NCI-H146 treated with DMSO at 0.1 percent for 48 hours (cell line): ENCODE measurements at regions not wholly inside any gene's neighbourhood (a gene's known extent, or its start where the extent isn't known, plus 50 kb on each side); places are given as distances from the start of the nearest gene placed in this dataset.
"Not testable (repeated sequence)": the region's sequence is repeated elsewhere in the genome, so short reads cannot be mapped to it uniquely, and the experiment has no call there.

Experiments used
- DNase-seq: peaks from one replicate; lab custom pipeline; 2025; ENCODE audit not compliant: unreplicated experiment; lab: John Stamatoyannopoulos, UW

DNA sequence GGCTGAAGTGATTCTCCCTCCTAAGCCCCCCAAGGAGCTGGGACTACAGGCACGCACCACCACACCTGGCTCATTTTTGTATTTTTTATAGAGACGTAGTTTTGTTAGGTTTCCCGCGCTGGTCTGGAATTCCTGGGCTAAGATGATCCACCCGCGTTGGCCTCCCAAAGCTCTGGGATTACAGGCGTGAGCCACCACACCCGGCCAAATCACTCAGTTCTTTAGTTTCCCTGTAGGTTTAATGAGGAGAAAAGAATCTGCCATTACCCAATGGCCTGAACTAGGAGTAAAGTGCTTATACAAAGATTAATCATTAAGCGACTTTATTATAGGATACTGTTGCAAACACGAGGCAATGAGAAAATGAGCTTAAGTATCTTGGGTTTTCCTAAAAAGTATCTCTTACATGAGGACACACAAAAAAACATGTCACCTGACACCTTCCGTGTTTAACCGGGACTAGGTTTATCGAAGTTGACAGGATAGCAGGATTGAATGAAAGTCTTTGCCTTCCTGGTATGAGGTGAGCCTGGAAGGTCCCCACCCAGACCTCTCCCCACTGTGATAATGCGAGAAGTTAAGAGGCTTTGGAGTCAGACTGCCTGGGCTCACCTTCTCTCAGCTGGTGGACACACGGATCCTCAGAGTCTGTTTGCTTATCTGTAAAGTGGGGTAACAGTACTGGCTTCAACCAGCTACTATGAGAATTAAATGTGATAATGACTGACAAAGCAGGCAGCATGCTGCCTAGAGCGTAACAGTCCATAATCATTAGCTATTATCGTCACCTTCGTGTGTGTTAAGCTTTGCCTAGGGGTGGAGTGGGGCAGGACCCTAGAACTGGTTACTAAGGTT lies 133.5 kb upstream of the KRAS start:
- no peak for DNase-seq

DNA sequence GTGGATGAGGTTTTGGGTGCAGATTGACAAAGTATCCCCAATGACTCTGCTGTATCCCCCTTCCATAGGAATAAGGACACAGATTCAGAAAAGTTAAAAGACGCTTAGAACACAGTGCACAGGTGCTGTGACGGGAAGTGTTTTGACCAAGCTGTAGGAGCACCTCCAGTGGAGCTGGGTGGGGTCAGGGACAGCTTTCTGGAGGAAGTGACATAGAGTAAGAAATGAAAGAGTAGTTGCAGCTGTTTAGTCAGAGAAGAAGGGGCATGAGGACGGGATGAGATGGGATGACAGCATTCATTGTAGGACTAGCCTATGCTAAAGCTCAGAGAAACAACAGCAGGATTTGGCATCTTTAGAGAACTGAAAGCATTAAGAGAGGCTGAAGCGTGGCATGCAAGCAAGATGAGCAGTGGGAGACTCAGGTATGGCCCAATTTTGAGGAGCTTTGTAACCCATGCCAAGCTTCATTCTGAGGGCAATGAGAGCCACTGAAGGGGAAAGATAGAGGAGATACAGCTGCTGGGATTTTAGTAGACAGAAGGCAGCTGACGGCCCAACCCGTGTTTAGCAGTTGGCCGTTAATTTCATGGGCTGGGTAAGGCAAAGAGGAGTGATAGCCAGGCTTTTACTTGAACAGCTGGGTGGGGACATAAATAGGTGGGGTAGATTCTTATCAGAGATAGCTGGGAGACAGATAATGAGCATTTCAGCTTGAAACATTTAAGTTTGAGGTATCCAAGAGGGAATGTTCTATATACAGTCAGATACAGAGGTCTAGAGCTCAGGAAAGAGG lies 131.8 kb upstream of the KRAS start:
- DNase-seq, result no peak

DNA sequence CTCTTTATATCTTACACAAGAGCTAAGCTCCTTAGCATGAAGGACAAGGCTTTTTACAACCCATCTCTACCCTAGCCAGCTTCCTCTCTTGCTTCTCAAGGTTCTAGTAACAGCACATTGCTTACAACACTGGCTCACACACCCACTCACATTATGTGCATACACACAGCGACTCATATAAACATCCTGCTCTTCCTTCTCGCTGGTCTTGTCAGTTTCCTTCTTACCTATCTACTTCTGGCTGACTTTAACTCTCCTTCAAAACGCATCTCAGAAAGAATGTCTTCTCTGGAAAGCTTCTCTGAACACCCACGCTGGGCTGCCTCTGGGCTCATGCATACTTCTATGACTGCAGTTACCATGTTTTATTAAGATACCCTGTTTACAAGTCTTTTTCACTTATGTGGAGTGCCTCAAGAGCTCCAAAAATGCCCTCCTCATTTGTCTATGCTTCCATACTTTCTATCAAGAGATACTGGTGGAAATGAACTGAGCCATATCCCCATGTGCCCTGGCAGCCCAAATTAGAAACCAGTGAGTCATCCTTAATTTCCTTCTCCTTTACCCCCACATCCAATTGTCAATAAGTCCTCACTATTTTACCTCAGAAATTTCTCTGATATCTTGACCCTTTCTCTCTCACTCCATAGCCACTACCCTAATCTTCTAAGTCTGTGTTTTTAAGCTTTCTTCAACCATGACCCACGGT lies 126.9 kb upstream of the KRAS start:
- DNase-seq, result no peak

DNA sequence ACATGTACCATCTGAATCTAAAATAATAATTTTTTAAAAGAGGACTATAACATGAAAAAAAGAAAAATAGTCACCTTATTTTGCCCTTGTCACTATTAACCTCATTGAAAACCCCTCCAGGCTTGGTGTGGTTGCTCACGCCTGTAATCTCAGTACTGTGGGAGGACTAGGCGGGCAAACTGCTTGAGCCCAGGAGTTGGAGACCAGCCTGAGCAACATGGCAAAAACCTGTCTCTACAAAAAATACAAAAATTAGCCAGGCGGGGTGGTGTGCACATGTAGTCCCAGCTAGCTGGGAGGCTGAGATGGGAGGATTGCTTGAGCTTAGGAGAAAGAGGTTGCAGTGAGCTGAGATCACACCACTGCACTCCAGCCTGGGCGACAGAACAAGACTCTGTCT lies 126.3 kb upstream of the KRAS start:
- no peak for DNase-seq

DNA sequence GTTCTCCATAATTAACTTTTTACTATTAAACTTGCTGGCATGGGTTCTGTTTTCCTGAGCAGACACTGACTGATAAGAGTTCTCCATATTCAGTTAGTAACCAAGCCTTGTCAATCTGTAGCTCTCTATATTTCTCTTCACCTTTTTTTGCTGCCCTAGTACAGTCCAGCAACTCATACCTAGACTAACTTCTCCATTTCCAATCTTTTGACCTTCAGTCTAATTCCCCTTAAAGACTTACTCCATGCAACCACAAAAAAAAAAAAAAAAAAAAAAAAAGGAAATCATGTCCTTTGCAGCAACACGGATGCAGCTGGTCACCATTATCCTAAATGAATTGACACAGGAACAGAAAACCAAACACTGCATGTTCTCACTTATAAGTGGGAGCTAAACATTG lies 125.7 kb upstream of the KRAS start:
- no peak for DNase-seq

DNA sequence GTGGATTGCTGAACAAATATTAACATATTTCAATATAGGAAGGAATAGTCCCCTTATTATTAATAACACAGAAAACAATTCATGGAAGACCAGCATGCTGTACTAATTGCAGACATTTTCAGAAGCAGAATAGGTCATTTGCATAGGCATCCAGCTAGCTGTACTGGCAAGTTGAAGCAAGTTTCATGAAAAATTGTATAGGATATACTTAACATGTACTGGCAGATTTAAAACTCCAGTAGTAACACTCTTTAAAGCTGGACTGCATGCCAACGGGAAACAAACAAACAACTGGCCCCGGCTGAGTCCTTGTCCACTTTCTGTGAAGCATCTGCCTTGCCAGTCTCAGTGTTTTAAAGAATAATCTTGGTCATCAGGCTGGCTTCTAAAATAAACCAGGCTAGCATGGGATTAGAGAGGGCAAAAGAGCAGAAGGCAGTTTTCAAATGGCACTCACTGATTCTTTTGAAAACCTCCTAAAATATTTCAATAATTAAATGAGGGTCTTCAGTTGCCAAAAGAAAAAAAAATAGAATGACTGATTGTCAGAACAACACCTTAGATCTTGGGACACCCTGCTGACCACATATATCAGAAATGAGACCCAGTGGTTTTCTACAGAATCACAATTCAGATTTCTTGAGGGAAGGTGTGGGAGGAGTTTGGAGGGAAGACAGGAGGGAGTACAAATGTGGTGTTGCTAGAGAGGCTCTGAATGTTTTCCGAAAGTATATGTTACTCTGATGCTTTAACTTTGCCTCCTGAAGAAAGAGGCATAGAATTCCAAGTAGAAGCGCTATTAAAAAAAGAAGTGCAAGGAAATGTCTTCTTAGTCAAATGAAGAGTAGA lies 122.5 kb upstream of the KRAS start:
- DNase-seq, result no peak

DNA sequence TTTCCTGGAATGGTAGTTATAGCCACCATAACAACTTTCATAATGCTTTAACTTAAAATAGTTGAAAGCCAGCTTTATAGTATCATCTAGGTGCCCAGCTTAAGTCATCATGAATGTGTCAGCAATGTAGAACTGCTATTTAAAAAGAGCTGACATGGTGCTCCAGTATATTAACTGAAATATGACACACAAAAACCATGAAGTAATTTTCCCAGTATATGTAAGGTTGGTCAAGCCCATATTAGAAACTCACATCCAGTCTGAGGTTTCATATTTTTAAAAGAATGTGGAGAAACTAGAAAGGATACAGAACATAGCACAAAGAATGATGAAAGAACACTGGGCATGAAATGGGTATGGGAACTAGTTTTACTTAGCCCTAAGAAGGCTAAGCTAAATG lies 121.3 kb upstream of the KRAS start:
- DNase-seq, result no peak

DNA sequence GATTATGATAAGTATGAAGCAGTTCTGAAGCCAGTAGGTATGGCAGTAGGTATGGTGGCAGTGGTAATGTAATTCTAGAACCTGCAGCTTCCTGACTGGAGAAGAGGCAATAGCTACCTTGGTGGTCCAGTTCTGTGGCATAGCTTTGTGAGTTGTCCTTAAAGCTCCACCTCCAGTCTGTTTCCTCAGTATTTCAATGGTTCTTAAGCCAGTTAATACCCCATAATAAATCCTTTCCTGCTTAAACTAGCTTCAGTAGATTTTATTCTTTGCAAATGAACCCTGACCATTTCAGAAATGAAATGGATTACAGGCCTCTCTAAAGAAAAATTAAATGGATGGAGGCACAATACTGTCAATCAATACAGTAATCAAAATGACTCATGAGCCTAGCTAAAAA lies 117.8 kb upstream of the KRAS start:
- DNase-seq, result no peak

DNA sequence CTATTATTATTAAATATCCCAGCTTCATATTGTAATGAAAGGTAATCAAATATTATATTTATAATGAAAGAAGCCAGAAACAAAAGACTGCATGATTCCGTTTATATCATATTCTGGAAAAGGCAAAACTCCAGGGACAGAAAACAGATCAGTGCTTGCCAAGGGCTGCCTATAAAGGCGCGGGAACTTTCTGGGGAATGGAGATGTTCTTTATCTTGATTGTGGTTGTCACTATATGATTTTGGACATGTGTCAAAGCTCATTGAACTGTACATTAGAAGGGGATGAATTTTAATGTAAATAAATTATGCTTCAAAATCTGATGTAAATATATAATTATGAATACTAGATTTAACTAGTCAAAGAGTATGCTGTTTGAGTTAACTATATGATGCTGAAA lies 115.4 kb upstream of the KRAS start:
- no peak for DNase-seq

DNA sequence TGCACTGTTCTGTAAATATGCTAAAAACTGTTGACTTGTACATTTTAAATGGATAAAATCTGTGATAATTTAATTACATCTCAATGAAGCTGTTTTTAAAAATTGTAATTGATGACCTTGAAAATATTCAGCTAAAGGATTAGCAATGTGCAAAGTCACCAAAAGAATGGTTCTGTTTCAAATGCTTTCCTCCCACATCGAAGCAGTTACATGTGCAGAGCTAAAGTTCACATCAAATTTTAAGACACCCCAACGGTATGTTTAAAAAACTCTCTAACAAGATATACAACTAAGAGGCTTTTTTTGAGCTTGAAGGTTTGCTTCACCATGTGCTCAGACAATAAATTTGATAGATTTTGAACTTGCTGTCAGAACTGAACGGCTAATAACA lies 114.6 kb upstream of the KRAS start:
- no peak for DNase-seq

DNA sequence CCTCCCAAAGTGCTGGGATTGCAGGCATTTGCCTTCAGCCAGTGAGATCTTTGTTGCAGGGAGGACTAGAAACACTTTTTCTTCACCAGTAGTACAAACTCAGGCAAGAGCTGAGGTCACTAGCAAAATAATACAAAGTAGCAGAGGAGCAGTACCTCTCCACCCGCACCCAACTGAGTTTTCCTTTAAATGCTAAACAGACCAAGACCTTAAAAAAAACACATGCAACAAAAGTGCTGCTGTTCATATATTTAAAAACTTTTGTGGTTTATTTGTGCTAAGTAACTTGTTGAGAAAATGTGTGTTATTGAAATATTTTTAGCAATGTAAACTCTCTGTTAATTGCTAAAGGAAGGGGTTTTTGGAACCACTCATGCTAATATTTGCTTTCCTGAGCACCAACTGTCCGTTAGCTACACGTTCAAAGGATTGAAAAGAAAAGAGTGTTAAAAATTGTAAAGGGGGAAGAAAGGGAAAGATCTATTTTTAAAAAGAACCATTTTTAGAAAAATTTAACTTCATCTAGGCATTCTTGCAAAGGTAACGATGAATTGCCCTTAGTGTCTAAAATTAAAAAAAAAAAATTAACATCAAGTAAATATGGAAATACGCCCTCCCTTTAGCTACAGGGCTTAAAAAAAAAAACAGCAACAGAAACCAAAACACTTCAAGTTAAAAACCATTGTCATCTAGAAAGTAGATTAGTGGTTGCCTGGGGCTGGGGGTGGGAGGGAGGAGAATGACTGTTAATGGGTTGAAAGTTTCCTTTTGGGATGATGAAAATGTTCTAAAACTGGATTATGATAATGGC lies 114.0 kb upstream of the KRAS start:
- DNase-seq, result no peak

DNA sequence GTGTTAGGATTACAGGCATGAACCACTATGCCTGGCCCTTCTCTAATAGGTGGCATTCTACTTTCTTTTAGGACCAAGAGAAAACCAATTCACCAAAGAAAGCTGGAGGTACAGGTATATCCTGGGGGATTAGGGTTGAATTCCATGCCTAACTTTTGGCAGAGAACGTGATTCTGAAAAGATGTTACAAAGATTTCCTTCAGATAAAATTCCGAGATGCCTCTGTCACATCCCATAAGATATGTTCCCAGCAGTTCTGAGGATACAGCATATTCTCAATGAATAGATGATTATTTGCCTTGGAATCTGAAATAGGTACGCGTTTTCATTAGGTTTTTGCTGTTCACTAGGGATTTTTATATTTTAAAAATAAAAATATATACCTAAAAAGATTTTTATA lies 111.9 kb upstream of the KRAS start:
- no peak for DNase-seq

DNA sequence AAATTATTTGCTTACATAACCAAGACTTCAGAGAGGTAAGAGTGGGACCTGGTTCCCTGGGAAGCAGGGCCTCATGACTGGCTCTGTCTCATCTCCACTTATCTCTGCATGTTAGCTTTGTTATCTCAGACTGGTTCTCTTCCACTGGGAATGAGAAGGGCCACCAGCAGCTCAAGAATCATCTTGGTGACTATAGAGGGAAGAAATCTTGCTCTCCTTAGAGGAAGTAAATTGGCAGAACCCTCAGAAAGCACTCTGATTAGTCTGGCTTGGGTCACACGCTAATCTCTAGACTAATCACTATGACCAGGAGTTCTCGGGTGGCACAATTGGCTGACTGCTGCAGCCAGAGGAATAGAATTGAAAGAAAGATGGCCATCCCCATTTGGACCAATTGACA lies 110.8 kb upstream of the KRAS start:
- DNase-seq, result no peak

DNA sequence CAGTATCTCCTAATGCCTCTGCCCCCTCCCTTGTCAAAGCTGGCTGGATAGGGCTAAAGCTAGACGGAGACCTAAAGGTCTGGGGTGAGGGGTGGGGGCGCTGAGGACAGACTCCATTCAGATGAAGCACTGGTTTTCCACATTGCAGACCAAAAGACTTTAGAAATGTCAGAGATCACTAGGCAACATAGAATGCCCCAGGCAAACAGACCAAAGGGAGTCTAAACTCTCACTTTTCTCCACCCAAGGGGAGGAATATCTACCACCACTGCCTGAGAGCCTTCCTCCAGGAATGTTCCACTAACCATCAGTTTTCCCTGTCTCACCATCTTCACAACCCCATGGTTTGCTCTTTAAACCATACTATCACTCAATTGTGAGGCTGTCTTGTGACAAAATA lies 106.9 kb upstream of the KRAS start:
- DNase-seq, result no peak

DNA sequence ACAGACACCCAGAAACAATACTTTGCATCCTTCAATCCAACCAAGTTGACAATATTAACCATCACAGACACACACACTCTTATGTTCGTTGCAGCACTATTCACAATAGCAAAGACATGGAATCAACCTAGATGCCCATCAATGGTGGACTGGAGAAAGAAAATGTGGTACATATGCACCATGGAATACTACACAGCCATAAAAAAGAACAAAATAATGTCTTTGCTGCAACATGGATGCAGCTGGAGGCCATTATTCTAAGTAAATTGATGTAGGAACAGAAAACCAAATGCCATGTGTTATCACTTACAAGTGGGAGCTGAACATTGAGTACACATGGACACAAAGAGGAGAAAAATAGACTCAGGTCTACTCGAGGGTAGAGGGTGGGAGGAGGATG lies 102.2 kb upstream of the KRAS start:
- DNase-seq, result not testable (repeated sequence)

DNA sequence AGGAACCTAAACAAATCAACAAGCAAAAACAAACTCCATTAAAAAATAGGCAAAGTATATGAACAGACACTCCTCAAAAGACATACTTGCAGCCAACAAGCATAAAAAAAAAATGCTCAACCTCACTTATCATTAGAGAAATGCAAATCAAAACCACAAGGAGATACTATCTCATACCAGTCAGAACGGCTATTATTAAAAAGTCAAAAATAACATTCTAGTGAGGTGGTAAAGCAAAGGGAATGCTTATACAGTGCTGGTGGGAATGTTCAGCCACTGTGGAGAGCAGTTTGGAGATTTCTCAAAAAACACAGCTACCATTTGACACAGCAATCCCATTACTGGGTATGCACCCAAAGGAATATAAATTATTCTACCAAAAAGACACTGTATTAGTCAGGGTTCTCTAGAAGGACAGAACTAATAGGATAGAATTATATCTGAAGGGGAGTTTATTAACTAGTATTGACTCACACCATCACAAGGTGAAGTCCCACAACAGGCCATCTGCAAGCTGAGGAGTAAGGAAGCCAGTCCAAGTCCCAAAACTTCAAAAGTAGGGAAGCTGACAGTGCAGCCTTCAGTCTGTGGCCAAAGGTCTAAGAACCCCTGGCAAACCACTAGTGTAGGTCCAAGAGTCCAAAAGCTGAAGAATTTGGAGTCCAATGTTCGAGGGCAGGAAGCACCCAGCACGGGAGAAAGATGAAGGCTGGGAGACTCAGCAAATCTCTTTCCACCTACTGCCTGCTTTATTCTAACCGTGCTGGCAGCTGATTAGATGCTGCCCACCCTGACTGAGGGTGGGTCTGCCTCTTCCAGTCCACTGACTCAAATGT lies 101.6 kb upstream of the KRAS start:
- no peak for DNase-seq

DNA sequence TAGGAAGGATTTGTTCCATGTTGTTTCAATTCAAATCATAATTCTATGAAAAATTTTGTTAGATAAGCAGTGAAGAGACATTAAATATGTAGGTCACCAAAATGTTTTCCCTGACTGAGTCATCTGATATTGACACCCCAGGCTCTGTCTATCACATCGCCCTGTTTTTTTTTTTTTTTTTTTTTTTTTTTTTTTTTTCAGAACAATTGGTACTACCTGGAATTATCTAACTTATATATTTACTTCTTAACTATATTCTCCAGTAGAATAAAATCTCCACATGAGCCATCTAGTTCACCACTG lies 97.8 kb upstream of the KRAS start:
- DNase-seq, result no peak

DNA sequence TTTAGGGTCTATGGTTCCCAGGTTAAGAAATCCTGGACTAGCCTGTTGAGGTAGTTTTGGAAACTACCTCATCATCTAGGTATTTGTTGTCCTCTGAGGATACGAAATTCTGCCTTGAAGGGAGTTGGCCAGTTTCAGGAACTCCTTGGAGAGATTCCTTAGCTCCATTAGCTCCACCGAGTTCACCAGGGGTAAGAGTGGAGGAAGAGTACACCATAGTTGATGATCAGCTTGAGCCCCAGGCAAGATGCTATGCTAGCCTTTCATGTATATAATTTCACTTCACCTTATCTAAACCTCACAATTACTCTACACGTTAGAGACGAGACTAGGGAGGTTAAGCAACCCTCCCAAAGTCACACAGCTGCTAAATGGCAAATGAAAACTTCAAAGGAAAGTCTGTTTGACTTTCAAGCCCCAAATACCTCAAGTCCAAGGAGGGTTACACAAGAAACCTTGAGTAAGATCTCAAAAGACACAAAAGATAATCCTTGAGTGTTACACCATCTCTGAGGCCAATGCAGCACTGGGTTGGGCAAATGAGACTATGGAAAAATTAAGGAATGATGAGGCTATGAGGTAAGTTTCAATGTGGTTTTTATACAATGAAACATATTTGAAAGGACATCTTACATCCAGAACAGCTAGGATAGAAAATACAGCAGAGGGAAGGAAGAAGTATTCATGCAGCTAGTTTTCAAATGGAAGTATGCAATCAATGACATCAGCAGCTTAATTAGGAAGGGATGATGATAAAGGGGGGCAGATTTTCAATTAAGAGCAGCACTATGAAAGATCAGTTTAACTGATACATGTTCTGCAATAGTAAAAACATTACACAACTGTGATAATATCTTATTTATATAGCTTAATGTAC lies 97.2 kb upstream of the KRAS start:
- no peak for DNase-seq
